HG02678 (cell line): ENCODE measurements at regions not wholly inside any gene's neighbourhood (a gene's known extent, or its start where the extent isn't known, plus 50 kb on each side); places are given as distances from the start of the nearest gene placed in this dataset.

ENCODE experiments used
- ATAC-seq: cut with Tn5 transposase; IDR thresholded peaks from one replicate; pipeline ENCODE4 v1.9.1; 2021; ENCODE audit warnings: mild to moderate bottlenecking, moderate library complexity; ENCODE audit not compliant: unreplicated experiment

GRCh38 chr16:65666132-65666941 lies 544.5 kb upstream of the CDH11 start:
- ATAC-seq, result no peak

- no peak for ATAC-seq
Observed at GRCh38 chr16:65665586-65665985, 543.7 kb upstream of the CDH11 start.

GRCh38 chr16:65663774-65664173 lies 541.9 kb upstream of the CDH11 start:
- no peak for ATAC-seq

GRCh38 chr16:65662256-65662655 lies 540.4 kb upstream of the CDH11 start:
- no peak for ATAC-seq

- no peak for ATAC-seq
Observed at GRCh38 chr16:65661558-65661957, 539.7 kb upstream of the CDH11 start.

GRCh38 chr16:65660390-65660789 lies 538.5 kb upstream of the CDH11 start:
- ATAC-seq, result no peak

GRCh38 chr16:65659758-65660157 lies 537.9 kb upstream of the CDH11 start:
- no peak for ATAC-seq

- ATAC-seq, result no peak
Observed at GRCh38 chr16:65658787-65659220, 536.9 kb upstream of the CDH11 start.

- no peak for ATAC-seq
Observed at GRCh38 chr16:65658349-65658748, 536.5 kb upstream of the CDH11 start.

GRCh38 chr16:65657556-65657955 lies 535.7 kb upstream of the CDH11 start:
- ATAC-seq, result no peak

GRCh38 chr16:65657071-65657494 lies 535.2 kb upstream of the CDH11 start:
- no peak for ATAC-seq

- no peak for ATAC-seq
Observed at GRCh38 chr16:65655802-65656201, 533.9 kb upstream of the CDH11 start.

GRCh38 chr16:65648101-65648500 lies 526.2 kb upstream of the CDH11 start:
- no peak for ATAC-seq

- no peak for ATAC-seq
Observed at GRCh38 chr16:65644821-65645220, 523.0 kb upstream of the CDH11 start.

GRCh38 chr16:65641762-65642289 lies 520.0 kb upstream of the CDH11 start:
- no peak for ATAC-seq

GRCh38 chr16:65641049-65641761 lies 519.3 kb upstream of the CDH11 start:
- ATAC-seq, result no peak

- no peak for ATAC-seq
Observed at GRCh38 chr16:65634833-65635232, 513.0 kb upstream of the CDH11 start.

GRCh38 chr16:65634291-65634690 lies 512.4 kb upstream of the CDH11 start:
- ATAC-seq, result no peak

- no peak for ATAC-seq
Observed at GRCh38 chr16:65624666-65625065, 502.8 kb upstream of the CDH11 start.

GRCh38 chr16:65624229-65624628 lies 502.4 kb upstream of the CDH11 start:
- no peak for ATAC-seq

- ATAC-seq, result no peak
Observed at GRCh38 chr16:65622871-65623270, 501.0 kb upstream of the CDH11 start.

- no peak for ATAC-seq
Observed at GRCh38 chr16:65622151-65622550, 500.3 kb upstream of the CDH11 start.
